ENCODE measurements at regions not wholly inside any gene's neighbourhood (a gene's known extent, or its start where the extent isn't known, plus 50 kb on each side); places are given as distances from the start of the nearest gene placed in this dataset.

DNA sequence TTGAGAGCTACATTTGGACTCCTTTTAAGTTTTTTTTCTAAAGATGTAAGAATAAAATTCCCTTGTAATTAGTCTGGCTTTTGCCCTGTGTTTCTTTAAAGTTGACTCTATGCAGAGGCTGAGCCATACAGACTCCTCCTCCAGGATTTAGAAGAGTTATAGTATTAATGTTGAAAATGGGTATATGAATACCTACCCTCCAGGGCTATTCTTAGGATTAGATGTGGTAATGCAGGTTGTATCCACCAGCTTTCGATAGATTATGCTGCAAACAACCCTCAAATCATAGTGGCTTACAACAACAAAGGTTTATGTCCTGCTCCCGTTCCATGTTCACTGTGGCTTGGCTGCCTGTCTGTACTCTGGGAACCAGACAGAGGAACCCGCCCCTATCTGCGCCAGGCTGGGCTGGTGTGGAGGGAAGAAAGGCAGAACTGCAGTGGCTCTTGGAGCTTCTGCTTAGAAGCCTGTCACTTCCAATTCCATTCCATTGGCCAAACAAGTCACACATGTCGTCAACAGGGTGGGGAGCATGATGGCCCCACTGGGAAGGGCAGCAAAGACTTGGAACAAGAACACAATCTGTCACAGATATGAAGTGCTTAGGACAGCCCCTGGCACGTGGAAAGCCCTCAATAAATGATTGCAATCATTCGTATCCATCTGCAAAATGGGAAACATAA is 290.8 kb downstream of the FOXO1 start:
- no peak for TF ChIP-seq POLR2A (IDR thresholded peaks at IDR 0.05)
- TF ChIP-seq, protein P1, sequence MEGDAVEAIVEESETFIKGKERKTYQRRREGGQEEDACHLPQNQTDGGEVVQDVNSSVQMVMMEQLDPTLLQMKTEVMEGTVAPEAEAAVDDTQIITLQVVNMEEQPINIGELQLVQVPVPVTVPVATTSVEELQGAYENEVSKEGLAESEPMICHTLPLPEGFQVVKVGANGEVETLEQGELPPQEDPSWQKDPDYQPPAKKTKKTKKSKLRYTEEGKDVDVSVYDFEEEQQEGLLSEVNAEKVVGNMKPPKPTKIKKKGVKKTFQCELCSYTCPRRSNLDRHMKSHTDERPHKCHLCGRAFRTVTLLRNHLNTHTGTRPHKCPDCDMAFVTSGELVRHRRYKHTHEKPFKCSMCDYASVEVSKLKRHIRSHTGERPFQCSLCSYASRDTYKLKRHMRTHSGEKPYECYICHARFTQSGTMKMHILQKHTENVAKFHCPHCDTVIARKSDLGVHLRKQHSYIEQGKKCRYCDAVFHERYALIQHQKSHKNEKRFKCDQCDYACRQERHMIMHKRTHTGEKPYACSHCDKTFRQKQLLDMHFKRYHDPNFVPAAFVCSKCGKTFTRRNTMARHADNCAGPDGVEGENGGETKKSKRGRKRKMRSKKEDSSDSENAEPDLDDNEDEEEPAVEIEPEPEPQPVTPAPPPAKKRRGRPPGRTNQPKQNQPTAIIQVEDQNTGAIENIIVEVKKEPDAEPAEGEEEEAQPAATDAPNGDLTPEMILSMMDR (IDR thresholded peaks at IDR 0.05): no peak

All from Peyer's patch (tissue), 4 donors.